Natural killer cell treated with Interleukin-12 subunit alpha and Interleukin-12 subunit beta and Interleukin-15 and Interleukin-18, amount 100 ng/mL, for 72 hours (primary cell): ENCODE measurements at regions not wholly inside any gene's neighbourhood (a gene's known extent, or its start where the extent isn't known, plus 50 kb on each side); places are given as distances from the start of the nearest gene placed in this dataset.

Experiments
- ATAC-seq, 2 donors: fragments of 150-1000 bp; cut with Tn5 transposase in 1 of 2; sonication (Bioruptor Pico), chemical (Tn5 transposase) in 1 of 2; 2 replicates each; pipeline ENCODE4 v1.10.0; 2021
- DNase-seq: peaks from one replicate; pipeline ENCODE4 v3.0.0; 2022; ENCODE audit warnings: low spot score
- H3K27ac Mint-ChIP-seq, 2 donors: 1 replicate in 1 of 2; 2 replicates in 1 of 2; pipeline ENCODE4 v1.8.0; 2022; ENCODE audit warnings: mixed read lengths in 2 of 2, mild to moderate bottlenecking in 1 of 2, moderate library complexity in 1 of 2
- H3K27me3 Mint-ChIP-seq, 2 donors: 1 replicate in 1 of 2; 2 replicates in 1 of 2; pipeline ENCODE4 v1.8.0; 2022; ENCODE audit warnings: mixed read lengths in 2 of 2
- H3K36me3 Mint-ChIP-seq: one replicate; pipeline ENCODE4 v1.8.0; 2022; ENCODE audit warnings: mixed read lengths
- H3K4me1 Mint-ChIP-seq, 2 donors: 1 replicate in 1 of 2; 2 replicates in 1 of 2; pipeline ENCODE4 v1.8.0; 2022; ENCODE audit warnings: low read depth in 2 of 2, mixed read lengths in 2 of 2, mild to moderate bottlenecking in 1 of 2
- H3K4me3 Mint-ChIP-seq: one replicate; pipeline ENCODE4 v1.8.0; 2022; ENCODE audit warnings: mixed read lengths
- H3K9me3 Mint-ChIP-seq: 2 replicates; pipeline ENCODE4 v1.8.0; 2022; ENCODE audit warnings: mixed read lengths

DNA sequence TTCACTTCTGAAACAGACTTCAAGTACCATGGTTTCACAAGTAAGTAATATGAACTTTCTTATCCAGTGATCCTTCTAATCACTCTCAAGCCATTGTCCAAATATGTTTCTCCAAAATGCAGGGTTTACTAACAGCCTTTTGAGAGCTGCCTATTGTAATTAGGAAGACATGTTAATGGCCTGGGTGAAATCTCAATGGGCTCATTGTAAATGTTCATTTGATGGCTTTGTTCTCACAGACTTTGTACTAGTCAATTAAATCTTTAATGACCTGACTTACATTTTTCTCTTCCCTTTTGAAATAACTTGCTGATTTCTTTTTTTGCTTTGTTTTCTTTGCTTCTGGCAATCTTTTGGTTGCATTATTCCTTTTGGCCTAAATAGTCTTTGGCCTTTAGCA is 444.8 kb downstream of the LIG4 start:
- Mint-ChIP-seq H3K27me3 (no peaks in the 10 kb centered on the region), H3K4me3 (no peak overlapping the region), H3K9me3 (peaks cover 4% of the 10 kb centered on the region), H3K36me3 (no peaks in the 10 kb centered on the region), H3K4me1 (no peaks in the 10 kb centered on the region), H3K27ac (no peak overlapping the region)
- DNase-seq: no peak
- no peak for ATAC-seq

DNA sequence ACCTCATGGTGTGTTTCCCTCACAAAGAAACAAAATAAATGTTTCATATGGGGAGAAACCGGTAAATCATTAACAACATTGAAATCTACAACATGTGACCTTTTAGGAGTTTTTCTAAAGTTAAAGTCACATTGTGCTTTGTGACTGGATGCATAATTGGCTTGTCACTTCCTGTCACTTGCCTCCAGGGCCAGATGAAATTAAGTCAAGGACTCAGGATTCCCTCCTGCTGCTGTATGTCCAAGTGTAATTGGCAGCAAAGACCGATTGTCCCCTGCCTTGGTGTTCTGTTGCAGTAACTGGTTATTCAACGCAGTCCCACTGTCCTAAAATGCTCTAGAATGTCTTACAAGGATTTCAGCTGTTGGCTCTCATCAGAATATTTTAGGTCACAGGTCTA is 448.2 kb downstream of the LIG4 start:
- no peaks in the 10 kb centered on the region for H3K36me3 Mint-ChIP-seq
- ATAC-seq (no peak), DNase-seq (no peak)
- no peaks in the 10 kb centered on the region for H3K27me3 Mint-ChIP-seq
- H3K27ac Mint-ChIP-seq: no peak overlapping the region
- H3K4me3 Mint-ChIP-seq: no peak overlapping the region
- H3K4me1 Mint-ChIP-seq: no peaks in the 10 kb centered on the region
- H3K9me3 Mint-ChIP-seq: peaks cover 3% of the 10 kb centered on the region

DNA sequence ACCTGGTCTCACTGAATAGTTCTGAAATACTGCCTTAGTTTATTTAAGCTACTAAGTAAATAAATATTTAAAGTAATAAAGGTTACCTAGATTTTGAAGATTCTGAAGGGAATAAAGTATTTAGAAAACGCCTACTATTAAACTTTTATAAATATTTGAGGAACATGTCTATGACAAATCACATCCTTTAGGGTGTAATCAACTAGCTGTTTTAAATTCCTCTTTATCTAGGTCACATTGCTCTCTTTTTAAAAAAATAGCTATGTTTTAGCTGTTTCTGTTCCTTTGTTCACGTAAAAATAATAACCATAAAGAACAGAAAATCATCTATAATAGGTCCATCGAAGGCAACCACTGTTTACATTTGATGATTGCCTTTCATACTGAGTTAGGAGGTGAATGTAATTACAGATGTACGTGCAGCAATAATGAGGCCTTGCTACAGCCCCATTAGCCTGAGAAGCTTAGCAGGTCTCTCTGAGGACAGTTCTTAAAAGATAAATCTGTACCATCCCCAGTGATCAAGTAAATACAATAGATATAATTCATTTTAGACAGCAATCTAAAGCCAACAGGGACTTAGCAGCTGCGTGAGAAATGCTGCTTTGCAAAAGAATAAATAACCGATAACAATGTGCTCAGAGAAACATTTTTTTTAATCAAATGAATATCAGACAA is 449.5 kb downstream of the LIG4 start:
- DNase-seq (no peak), ATAC-seq (no peak)
- Mint-ChIP-seq H3K9me3 (peaks cover 3% of the 10 kb centered on the region), H3K4me1 (no peaks in the 10 kb centered on the region), H3K36me3 (no peaks in the 10 kb centered on the region), H3K27ac (no peak overlapping the region), H3K27me3 (no peaks in the 10 kb centered on the region), H3K4me3 (no peak overlapping the region)

DNA sequence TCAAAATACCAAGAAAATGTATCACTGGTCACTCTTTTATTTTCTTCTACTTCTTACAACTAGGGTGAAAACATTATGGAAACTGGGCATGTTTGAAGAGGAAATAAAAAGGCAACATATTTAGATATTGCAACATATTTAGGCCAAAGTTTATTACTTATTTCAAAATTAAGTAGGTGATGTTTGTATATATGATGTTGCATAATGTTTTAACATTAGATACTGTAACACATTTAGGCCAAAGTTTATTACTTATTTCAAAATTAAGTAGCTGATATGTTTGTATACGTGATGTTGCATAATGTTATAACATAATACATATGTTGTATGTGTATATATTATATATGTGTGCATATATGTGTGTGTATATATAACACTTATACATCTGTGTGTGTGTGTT is 451.3 kb downstream of the LIG4 start:
- no peak overlapping the region for H3K27ac Mint-ChIP-seq
- DNase-seq (no peak), ATAC-seq (no peak)
- H3K36me3 Mint-ChIP-seq: no peaks in the 10 kb centered on the region
- no peaks in the 10 kb centered on the region for H3K27me3 Mint-ChIP-seq
- H3K4me1 Mint-ChIP-seq: no peaks in the 10 kb centered on the region
- H3K4me3 Mint-ChIP-seq: no peak overlapping the region
- H3K9me3 Mint-ChIP-seq: peaks cover 7% of the 10 kb centered on the region

DNA sequence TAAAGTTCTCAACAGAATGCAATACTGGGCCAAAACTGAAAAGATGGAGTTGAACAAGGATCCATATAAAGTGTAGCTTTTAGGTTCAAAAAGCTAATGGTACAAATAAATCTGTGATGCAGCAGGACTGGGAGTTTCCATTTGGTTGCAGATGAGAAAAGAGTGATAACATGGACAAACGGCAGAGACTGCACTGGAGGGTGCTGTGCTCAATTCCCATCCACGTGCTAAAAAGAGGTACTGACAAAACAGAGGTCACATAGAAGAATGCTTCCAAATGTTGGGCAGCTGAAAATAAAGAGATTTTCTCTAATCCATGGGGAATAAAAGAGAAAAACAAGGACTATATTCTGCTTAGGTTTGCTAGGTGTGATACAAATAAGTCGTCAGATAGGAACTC is 461.6 kb downstream of the LIG4 start:
- Mint-ChIP-seq H3K27me3 (no peaks in the 10 kb centered on the region), H3K27ac (no peak overlapping the region), H3K4me1 (no peaks in the 10 kb centered on the region), H3K9me3 (peaks cover 5% of the 10 kb centered on the region), H3K36me3 (no peaks in the 10 kb centered on the region), H3K4me3 (no peak overlapping the region)
- ATAC-seq (no peak), DNase-seq (no peak)

DNA sequence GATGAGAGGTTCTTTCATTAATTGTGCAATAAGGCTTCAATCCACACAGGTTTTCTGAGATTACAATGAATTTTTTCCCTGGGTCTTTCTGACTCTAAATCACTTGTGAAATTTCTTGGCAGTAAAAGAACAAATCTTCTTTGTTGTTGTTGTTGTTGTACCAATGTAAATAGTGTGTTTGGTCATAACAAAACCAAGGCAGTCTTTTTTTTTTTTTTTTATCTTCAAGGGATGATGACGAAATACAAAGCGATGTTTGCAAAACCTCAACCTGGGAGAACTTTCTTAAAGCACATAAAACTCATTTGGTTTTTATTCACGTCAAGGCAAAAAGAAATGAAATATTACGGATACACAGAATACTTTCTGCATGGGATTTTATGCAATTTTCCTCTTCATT is 462.0 kb downstream of the LIG4 start:
- ATAC-seq: no peak
- H3K4me3 Mint-ChIP-seq: no peak overlapping the region
- H3K27ac Mint-ChIP-seq: no peak overlapping the region
- peaks cover 5% of the 10 kb centered on the region for H3K9me3 Mint-ChIP-seq
- DNase-seq: no peak
- H3K36me3 Mint-ChIP-seq: no peaks in the 10 kb centered on the region
- no peaks in the 10 kb centered on the region for H3K4me1 Mint-ChIP-seq
- no peaks in the 10 kb centered on the region for H3K27me3 Mint-ChIP-seq

DNA sequence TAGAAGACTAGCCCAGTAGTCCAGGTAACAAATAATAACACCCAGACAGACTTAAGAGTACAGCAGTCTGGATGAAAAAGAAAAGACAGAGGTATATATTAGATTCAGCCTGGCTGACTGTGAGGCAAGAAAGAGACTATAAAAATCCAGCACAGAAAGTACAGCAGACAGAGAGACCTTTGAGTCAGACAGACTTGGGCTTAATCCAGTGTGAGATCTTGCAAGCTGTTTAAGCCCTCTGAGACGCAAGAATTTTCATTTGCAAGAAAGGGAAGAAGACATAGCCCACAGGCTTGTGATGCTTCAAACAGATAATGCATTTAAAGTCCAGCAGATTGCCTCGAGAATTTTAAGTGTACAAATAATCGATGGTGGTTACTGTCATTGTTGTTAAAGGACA is 471.4 kb downstream of the LIG4 start:
- no peaks in the 10 kb centered on the region for H3K4me1 Mint-ChIP-seq
- no peak overlapping the region for H3K27ac Mint-ChIP-seq
- H3K36me3 Mint-ChIP-seq: no peaks in the 10 kb centered on the region
- peaks cover 4% of the 10 kb centered on the region for H3K9me3 Mint-ChIP-seq
- H3K27me3 Mint-ChIP-seq: no peaks in the 10 kb centered on the region
- no peak for ATAC-seq
- no peak overlapping the region for H3K4me3 Mint-ChIP-seq
- DNase-seq: no peak

DNA sequence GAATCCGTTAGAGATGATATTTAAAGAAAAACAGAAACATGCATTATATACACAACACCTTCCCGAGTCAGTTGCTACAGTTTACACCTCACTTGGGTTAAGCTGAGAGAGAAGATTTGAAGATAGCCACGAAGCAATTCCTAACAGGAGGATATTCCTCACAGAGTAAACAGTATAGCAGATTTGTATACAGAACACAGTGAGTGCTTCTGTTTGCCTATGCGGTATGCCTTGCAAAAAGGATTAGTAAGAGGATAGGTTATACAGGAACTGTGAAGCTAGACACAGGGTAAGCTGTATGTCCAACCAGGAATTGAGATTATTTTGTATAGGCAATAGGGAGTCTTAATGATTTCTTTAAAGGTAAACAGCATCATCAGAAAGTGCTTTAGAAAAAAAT is 471.8 kb downstream of the LIG4 start:
- ATAC-seq: no peak
- H3K4me3 Mint-ChIP-seq: no peak overlapping the region

DNA sequence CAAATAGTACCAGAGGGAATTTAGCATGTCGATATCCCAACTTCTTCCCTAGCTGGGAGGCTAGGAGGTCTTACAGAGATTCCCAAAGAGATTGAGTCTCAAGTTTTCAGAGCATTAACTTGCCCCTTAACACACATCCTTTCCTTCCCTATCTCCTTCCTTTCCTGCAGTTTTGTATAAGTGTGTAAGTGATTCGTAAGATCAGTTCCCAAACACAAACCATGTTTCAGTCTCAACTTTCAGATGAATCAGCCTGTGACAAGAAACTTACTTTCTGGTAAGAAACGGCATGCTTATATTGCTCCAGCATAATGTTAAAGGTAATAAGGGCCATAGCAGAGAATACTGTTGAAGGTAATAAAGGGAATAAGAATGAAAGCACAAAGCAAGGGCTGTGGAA is 472.2 kb downstream of the LIG4 start:
- Mint-ChIP-seq H3K27me3 (no peaks in the 10 kb centered on the region), H3K27ac (no peak overlapping the region), H3K4me1 (no peaks in the 10 kb centered on the region), H3K36me3 (no peaks in the 10 kb centered on the region), H3K4me3 (no peak overlapping the region), H3K9me3 (peaks cover 4% of the 10 kb centered on the region)
- DNase-seq (no peak), ATAC-seq (no peak)

More for the DNA sequence above, 471.8 kb downstream of the LIG4 start:
- H3K36me3 Mint-ChIP-seq: no peaks in the 10 kb centered on the region
- H3K9me3 Mint-ChIP-seq: peaks cover 4% of the 10 kb centered on the region
- no peaks in the 10 kb centered on the region for H3K4me1 Mint-ChIP-seq
- H3K27me3 Mint-ChIP-seq: no peaks in the 10 kb centered on the region
- no peak for DNase-seq
- H3K27ac Mint-ChIP-seq: no peak overlapping the region

DNA sequence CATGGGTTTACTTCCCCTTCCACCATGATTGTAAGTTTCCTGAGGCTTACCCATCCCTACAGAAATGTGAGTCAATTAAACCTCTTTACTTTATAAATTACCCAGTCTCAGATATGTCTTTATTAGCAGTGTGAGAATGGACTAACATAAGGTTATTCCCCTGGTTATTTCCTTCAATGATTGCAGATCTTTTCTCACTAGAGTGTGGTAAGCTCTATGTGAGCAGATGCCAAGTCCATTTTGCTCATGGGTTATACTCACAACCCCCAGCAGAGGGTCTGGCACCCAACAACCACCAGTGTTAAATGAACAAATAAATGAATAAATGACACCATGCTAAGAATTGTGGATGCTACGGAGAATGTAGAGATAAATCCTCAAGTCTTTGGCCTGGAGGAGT is 472.8 kb downstream of the LIG4 start:
- no peak overlapping the region for H3K27ac Mint-ChIP-seq
- H3K9me3 Mint-ChIP-seq: peaks cover 4% of the 10 kb centered on the region
- H3K4me3 Mint-ChIP-seq: no peak overlapping the region
- no peak for DNase-seq
- H3K27me3 Mint-ChIP-seq: no peaks in the 10 kb centered on the region
- no peaks in the 10 kb centered on the region for H3K4me1 Mint-ChIP-seq
- ATAC-seq: no peak
- no peaks in the 10 kb centered on the region for H3K36me3 Mint-ChIP-seq

DNA sequence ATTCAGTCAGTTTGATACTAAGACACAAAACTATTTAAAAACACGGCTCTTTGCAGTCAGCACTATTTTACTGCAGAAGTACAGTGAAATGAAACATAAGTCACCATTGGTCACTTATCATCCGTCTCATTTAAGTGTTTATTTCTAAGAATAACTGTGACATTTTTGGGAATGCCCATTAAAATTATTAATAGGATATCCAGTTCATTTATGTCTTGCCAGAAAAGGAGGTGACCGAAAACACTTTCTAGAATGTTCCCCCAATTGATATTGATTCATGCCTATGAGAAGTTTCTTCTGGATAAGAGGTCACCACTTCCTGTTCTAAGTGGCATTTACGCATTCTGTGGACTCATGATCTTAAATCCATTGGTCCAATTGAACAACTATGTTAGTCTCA is 477.3 kb downstream of the LIG4 start:
- H3K4me1 Mint-ChIP-seq: no peaks in the 10 kb centered on the region
- DNase-seq (no peak), ATAC-seq (no peak)
- H3K36me3 Mint-ChIP-seq: no peaks in the 10 kb centered on the region
- H3K27me3 Mint-ChIP-seq: no peaks in the 10 kb centered on the region
- H3K4me3 Mint-ChIP-seq: no peak overlapping the region
- H3K27ac Mint-ChIP-seq: no peak overlapping the region
- no peaks in the 10 kb centered on the region for H3K9me3 Mint-ChIP-seq

DNA sequence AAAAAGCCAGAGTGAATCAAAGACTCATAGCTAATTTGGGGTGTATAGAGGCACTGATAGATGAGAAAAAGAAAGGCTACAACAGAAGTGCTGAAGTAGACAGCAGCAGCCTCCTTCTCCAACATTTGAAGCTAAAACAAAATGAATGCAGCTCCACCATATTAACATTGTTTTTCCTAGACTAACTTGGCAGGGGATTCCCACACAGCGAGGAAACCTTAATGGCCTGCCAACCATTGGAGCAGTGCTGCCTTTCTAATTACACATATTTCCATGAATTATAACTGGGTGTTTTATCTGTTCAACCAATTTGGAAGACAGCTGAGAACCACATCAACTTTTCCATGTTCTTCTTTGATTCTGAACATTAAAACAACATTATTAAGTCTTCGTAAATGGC is 478.6 kb downstream of the LIG4 start:
- H3K27me3 Mint-ChIP-seq: no peaks in the 10 kb centered on the region
- no peaks in the 10 kb centered on the region for H3K36me3 Mint-ChIP-seq
- ATAC-seq (no peak), DNase-seq (no peak)
- no peaks in the 10 kb centered on the region for H3K9me3 Mint-ChIP-seq
- H3K4me1 Mint-ChIP-seq: no peaks in the 10 kb centered on the region
- no peak overlapping the region for H3K27ac Mint-ChIP-seq
- H3K4me3 Mint-ChIP-seq: no peak overlapping the region

DNA sequence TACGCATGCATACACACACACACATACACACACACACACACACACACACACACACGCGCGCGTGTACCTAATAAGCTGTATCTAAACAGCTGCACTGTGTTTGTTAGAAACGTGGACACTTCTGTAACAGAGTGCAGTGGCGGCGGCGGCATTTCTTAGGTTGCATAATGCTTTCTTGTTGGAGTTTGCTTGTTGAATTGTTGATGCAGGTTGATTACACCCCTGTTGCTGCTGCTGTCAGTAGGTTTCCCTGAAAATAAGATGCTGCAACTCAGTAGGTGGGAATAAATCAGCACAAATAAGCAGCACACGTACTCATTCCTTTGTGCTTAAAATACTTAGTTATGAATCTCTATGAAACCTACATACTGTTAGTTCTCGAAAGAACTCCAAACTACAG is 479.2 kb downstream of the LIG4 start:
- Mint-ChIP-seq H3K27me3 (no peaks in the 10 kb centered on the region), H3K9me3 (no peaks in the 10 kb centered on the region), H3K4me3 (no peak overlapping the region), H3K36me3 (no peaks in the 10 kb centered on the region), H3K27ac (no peak overlapping the region), H3K4me1 (no peaks in the 10 kb centered on the region)
- ATAC-seq: no peak
- no peak for DNase-seq

DNA sequence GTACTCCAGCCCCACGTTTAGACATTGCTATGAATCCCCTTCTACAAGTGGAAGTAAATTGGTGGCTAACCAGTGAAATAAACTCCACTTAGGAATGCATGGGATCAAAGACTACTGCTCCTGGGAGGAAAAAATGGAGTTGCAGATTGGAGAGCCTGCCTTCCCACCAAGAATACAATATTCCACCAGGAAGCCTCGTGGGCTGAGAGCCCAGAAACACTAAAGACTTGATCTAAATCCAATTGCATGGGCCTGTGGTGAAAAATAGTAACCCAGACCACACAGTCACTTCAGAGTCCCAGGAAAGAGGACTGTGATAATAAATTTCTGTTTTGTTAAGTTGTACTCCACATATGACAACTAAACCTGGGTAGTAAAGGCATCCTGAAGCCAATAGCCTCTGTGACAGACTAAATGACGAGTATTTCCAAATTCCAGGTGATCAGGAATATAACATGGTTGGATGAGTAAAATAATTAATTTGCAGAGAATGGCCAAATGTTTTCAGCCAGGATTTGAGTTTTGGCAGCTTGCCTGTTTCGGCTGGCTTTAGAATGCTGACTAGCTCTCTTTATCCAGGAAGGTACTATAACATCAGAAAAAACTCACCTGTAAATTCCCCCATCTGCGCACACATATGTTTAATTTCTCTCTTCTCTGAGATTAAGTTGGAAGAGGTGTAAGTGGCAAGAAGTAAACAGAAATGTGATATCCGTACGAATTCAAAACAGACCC is 480.3 kb downstream of the LIG4 start:
- no peak for ATAC-seq
- H3K27me3 Mint-ChIP-seq: no peaks in the 10 kb centered on the region

DNA sequence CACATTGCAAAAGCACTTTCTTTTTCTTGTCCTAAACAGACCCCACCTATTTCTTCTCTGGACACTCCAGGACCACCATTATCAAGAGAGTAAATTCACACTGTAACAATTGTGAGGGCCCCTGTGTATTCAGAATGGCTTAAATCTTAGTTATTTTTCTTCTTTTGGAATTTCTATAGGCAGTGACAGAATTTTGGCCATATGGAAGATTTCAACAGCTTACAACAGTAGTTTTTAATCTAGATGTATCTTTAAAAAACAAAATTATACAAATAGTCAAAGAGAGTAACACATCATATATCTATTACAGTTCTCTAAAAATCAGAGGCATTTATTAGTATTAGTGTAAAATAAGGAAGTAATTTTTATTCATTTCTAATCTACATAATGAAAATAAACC is 482.1 kb downstream of the LIG4 start:
- Mint-ChIP-seq H3K27me3 (no peaks in the 10 kb centered on the region), H3K4me1 (no peaks in the 10 kb centered on the region), H3K4me3 (no peak overlapping the region), H3K27ac (no peak overlapping the region), H3K9me3 (no peaks in the 10 kb centered on the region), H3K36me3 (no peaks in the 10 kb centered on the region)
- DNase-seq: no peak
- ATAC-seq: no peak

More for the DNA sequence above, 480.3 kb downstream of the LIG4 start:
- Mint-ChIP-seq H3K9me3 (no peaks in the 10 kb centered on the region), H3K36me3 (no peaks in the 10 kb centered on the region), H3K27ac (no peak overlapping the region), H3K4me1 (no peaks in the 10 kb centered on the region), H3K4me3 (no peak overlapping the region)
- no peak for DNase-seq
